ENCODE measurements at regions not wholly inside any gene's neighbourhood (a gene's known extent, or its start where the extent isn't known, plus 50 kb on each side); places are given as distances from the start of the nearest gene placed in this dataset.

GRCh38 chr2:12604341-12604740 is 112.4 kb upstream of the TRIB2 start:
- Histone ChIP-seq H3F3A (ENCODE audit: insufficient read depth, low read depth) (no peaks in the 10 kb centered on the region), H3K79me2 (ENCODE audit: low read depth) (no peaks in the 10 kb centered on the region), H3K27ac (no peak overlapping the region), H3K9me2 (ENCODE audit: insufficient read depth) (no peaks in the 10 kb centered on the region; the same call in 1 of the 2 replicates), H3K27me3 (ENCODE audit: insufficient read depth, low read depth) (no peaks in the 10 kb centered on the region), H2AFZ (no peak overlapping the region), H4K20me1 (ENCODE audit: insufficient read depth) (no peaks in the 10 kb centered on the region), H3K9me3 (ENCODE audit: insufficient read depth, low read depth) (no peaks in the 10 kb centered on the region), H3K36me3 (ENCODE audit: low read depth) (no peaks in the 10 kb centered on the region), H3K4me1 (replicated peaks; ENCODE audit: insufficient read depth) (peaks cover 14% of the 10 kb centered on the region), H3K4me3 (no peak overlapping the region), H3K4me2 (no peak overlapping the region)
- no peak for DNase-seq
- CTCF ChIA-PET = no interaction called here
- intact Hi-C loops (cut with micrococcal nuclease; ENCODE audit: unreplicated experiment) = no loop called here
- no peak for TF ChIP-seq CTCF (conservative IDR thresholded peaks at IDR 0.05)
- POLR2A ChIA-PET (ENCODE audit: unreplicated experiment) = no interaction called here
- no TSS peak for BruUV-seq (replicated peaks)

- H3F3A ChIP-seq (ENCODE audit: insufficient read depth, low read depth) = no peaks in the 10 kb centered on the region
- H3K27ac ChIP-seq = no peak overlapping the region
- H3K4me3 ChIP-seq = no peak overlapping the region
- peaks cover 14% of the 10 kb centered on the region for H3K4me1 ChIP-seq (replicated peaks; ENCODE audit: insufficient read depth)
- no peak overlapping the region for H3K4me2 ChIP-seq
- POLR2A ChIA-PET (ENCODE audit: unreplicated experiment) = no interaction called here
- no peak overlapping the region for H2AFZ ChIP-seq
- no peaks in the 10 kb centered on the region for H3K27me3 ChIP-seq (ENCODE audit: insufficient read depth, low read depth)
- CTCF ChIA-PET = no interaction called here
- H3K36me3 ChIP-seq (ENCODE audit: low read depth) = no peaks in the 10 kb centered on the region
- no TSS peak for BruUV-seq (replicated peaks)
- intact Hi-C loops (cut with micrococcal nuclease; ENCODE audit: unreplicated experiment) = no loop called here
- H3K9me3 ChIP-seq (ENCODE audit: insufficient read depth, low read depth) = no peaks in the 10 kb centered on the region; the same call in 1 of the 2 replicates
- DNase-seq = no peak
- H4K20me1 ChIP-seq (ENCODE audit: insufficient read depth) = no peaks in the 10 kb centered on the region
- TF ChIP-seq EZH2 (IDR thresholded peaks at IDR 0.05; ENCODE audit: low read depth) = no peak
- no peak for TF ChIP-seq CTCF (conservative IDR thresholded peaks at IDR 0.05)
- no peaks in the 10 kb centered on the region; the same call in 1 of the 2 replicates for H3K9me2 ChIP-seq (ENCODE audit: insufficient read depth)
- no peaks in the 10 kb centered on the region for H3K79me2 ChIP-seq (ENCODE audit: low read depth)
Measured at GRCh38 chr2:12605366-12605765, 111.4 kb upstream of the TRIB2 start.

- no peaks in the 10 kb centered on the region for H3K9me2 ChIP-seq (ENCODE audit: insufficient read depth)
- peaks cover 14% of the 10 kb centered on the region for H3K4me1 ChIP-seq (replicated peaks; ENCODE audit: insufficient read depth)
- H3K27ac ChIP-seq = no peak overlapping the region
- no peak overlapping the region for H3K4me2 ChIP-seq
- H3K9me3 ChIP-seq (ENCODE audit: insufficient read depth, low read depth) = no peaks in the 10 kb centered on the region; the same call in 1 of the 2 replicates
- ChIA-PET CTCF (no interaction called here), POLR2A (ENCODE audit: unreplicated experiment) (no interaction called here)
- H3K36me3 ChIP-seq (ENCODE audit: low read depth) = no peaks in the 10 kb centered on the region
- no peaks in the 10 kb centered on the region for H3F3A ChIP-seq (ENCODE audit: insufficient read depth, low read depth)
- no TSS peak for BruUV-seq (replicated peaks)
- H4K20me1 ChIP-seq (ENCODE audit: insufficient read depth) = no peaks in the 10 kb centered on the region
- TF ChIP-seq EZH2 (IDR thresholded peaks at IDR 0.05; ENCODE audit: low read depth) = no peak
- TF ChIP-seq CTCF (conservative IDR thresholded peaks at IDR 0.05) = no peak
- no peak overlapping the region for H2AFZ ChIP-seq
- no peak overlapping the region for H3K4me3 ChIP-seq
- H3K79me2 ChIP-seq (ENCODE audit: low read depth) = no peaks in the 10 kb centered on the region
- no peak for DNase-seq
- intact Hi-C loops (cut with micrococcal nuclease; ENCODE audit: unreplicated experiment) = no loop called here
- H3K27me3 ChIP-seq (ENCODE audit: insufficient read depth, low read depth) = no peaks in the 10 kb centered on the region
Measured at GRCh38 chr2:12605936-12606335, 110.8 kb upstream of the TRIB2 start.
